HEK293 (cell line): ENCODE measurements at regions not wholly inside any gene's neighbourhood (a gene's known extent, or its start where the extent isn't known, plus 50 kb on each side); places are given as distances from the start of the nearest gene placed in this dataset.

ENCODE experiments used
- CTCF ChIA-PET: fragments of 350-600 bp; formaldehyde crosslinking; extraction: SDS; loops from one replicate; lab custom pipeline; 2021; ENCODE audit warnings: antibody characterized with exemption; lab: Yijun Ruan, JAX
- POLR2A ChIA-PET: fragments of 300-600 bp; formaldehyde crosslinking; extraction: SDS; loops from one replicate; lab custom pipeline; 2020; ENCODE audit warnings: antibody characterized with exemption, inconsistent platforms; lab: Yijun Ruan, JAX
- H3K27ac ChIP-seq: fragments of 200-500 bp; sonication (Bioruptor generic); 2 replicates; pipeline ENCODE4 v1.5.1; 2014; ENCODE audit warnings: low read depth, low read length, control low read depth, inconsistent platforms; ENCODE audit errors: extremely low read depth
- H3K36me3 ChIP-seq, 2 experiments: fragments of 200-500 bp in 1 of 2; sonication (Bioruptor generic) in 1 of 2; 1 replicate in 1 of 2; 2 replicates in 1 of 2; pipeline ENCODE4 v1.5.1; 2014 to 2017; ENCODE audit warnings: inconsistent platforms in 2 of 2, low read length in 2 of 2; ENCODE audit not compliant: control insufficient read depth in 2 of 2, insufficient read depth in 1 of 2
- H3K4me1 ChIP-seq: fragments of 200-500 bp; sonication (Bioruptor generic); 2 replicates; pipeline ENCODE4 v1.5.1; 2014; ENCODE audit warnings: mild to moderate bottlenecking, low read length, inconsistent platforms; ENCODE audit not compliant: control insufficient read depth, insufficient read depth
- H3K4me3 ChIP-seq: 2 replicates; pipeline ENCODE4 v1.5.1; 2011; ENCODE audit warnings: low read depth, mild to moderate bottlenecking, control low read depth, low read length, moderate library complexity
- H3K9me3 ChIP-seq: fragments of 200-500 bp; sonication (Bioruptor generic); 2 replicates; pipeline ENCODE4 v1.5.1; 2014; ENCODE audit warnings: low read depth, low read length, inconsistent platforms; ENCODE audit not compliant: control insufficient read depth, insufficient read depth
- KLF16 ChIP-seq: fragments of 450-650 bp; formaldehyde crosslinking; IDR thresholded peaks from 2 replicates; pipeline ENCODE4 v1.5.1; 2017; ENCODE audit warnings: missing biosample characterization, missing genetic modification characterization
- PRDM1 ChIP-seq: fragments of 450-650 bp; formaldehyde crosslinking; IDR thresholded peaks from 2 replicates; pipeline ENCODE4; 2016; ENCODE audit warnings: missing biosample characterization, missing genetic modification characterization
- PRDM10 ChIP-seq: fragments of 450-650 bp; formaldehyde crosslinking; IDR thresholded peaks from 2 replicates; pipeline ENCODE4 v1.5.1; 2016; ENCODE audit warnings: missing biosample characterization, missing genetic modification characterization
- PRDM4 ChIP-seq: fragments of 450-650 bp; formaldehyde crosslinking; IDR thresholded peaks from 2 replicates; pipeline ENCODE4 v1.5.1; 2017; ENCODE audit warnings: missing biosample characterization, missing genetic modification characterization
- TCF7L2 ChIP-seq: IDR thresholded peaks from 2 replicates; pipeline ENCODE4 v1.6.1; 2011; ENCODE audit warnings: low read depth, mild to moderate bottlenecking, inconsistent platforms, low read length, moderate library complexity, borderline replicate concordance
- YY2 ChIP-seq: fragments of 450-650 bp; formaldehyde crosslinking; IDR thresholded peaks from 2 replicates; pipeline ENCODE4 v1.5.1; 2016; ENCODE audit warnings: missing biosample characterization, missing genetic modification characterization
- ZBTB10 ChIP-seq: fragments of 450-650 bp; formaldehyde crosslinking; IDR thresholded peaks from 2 replicates; pipeline ENCODE4 v1.5.1; 2016; ENCODE audit warnings: missing biosample characterization, missing genetic modification characterization
- ZNF248 ChIP-seq: fragments of 450-650 bp; formaldehyde crosslinking; IDR thresholded peaks from 2 replicates; pipeline ENCODE4 v1.5.1; 2017; ENCODE audit warnings: missing biosample characterization, missing genetic modification characterization
- ZNF366 ChIP-seq: fragments of 450-650 bp; formaldehyde crosslinking; conservative IDR thresholded peaks from 2 replicates; pipeline ENCODE4 v1.5.1; 2016; ENCODE audit warnings: missing biosample characterization, missing genetic modification characterization
- ZNF529 ChIP-seq: fragments of 450-650 bp; formaldehyde crosslinking; IDR thresholded peaks from 2 replicates; pipeline ENCODE4 v1.5.1; 2017; ENCODE audit warnings: missing genetic modification characterization, missing biosample characterization; ENCODE audit not compliant: insufficient replicate concordance
- ZNF544 ChIP-seq: fragments of 450-650 bp; formaldehyde crosslinking; IDR thresholded peaks from 2 replicates; pipeline ENCODE4 v1.5.0; 2017; ENCODE audit warnings: missing biosample characterization, missing genetic modification characterization
- ZNF600 ChIP-seq: fragments of 450-650 bp; formaldehyde crosslinking; IDR thresholded peaks from 2 replicates; pipeline ENCODE4 v1.5.1; 2016; ENCODE audit warnings: missing biosample characterization, missing genetic modification characterization
- ZNF610 ChIP-seq: fragments of 450-650 bp; formaldehyde crosslinking; IDR thresholded peaks from 2 replicates; pipeline ENCODE4 v1.5.1; 2016; ENCODE audit warnings: missing biosample characterization, missing genetic modification characterization, borderline replicate concordance
- ZNF837 ChIP-seq: fragments of 450-650 bp; formaldehyde crosslinking; IDR thresholded peaks from 2 replicates; pipeline ENCODE4 v1.5.1; 2016; ENCODE audit warnings: missing biosample characterization, missing genetic modification characterization
- ZSCAN16 ChIP-seq: fragments of 450-650 bp; formaldehyde crosslinking; IDR thresholded peaks from 2 replicates; pipeline ENCODE4 v1.5.1; 2016; ENCODE audit warnings: missing biosample characterization, missing genetic modification characterization
- ZSCAN23 ChIP-seq: fragments of 450-650 bp; formaldehyde crosslinking; IDR thresholded peaks from 2 replicates; pipeline ENCODE4 v1.5.1; 2016; ENCODE audit warnings: missing biosample characterization, missing genetic modification characterization

- no peak overlapping the region for H3K4me3 ChIP-seq
- no peaks in the 10 kb centered on the region for H3K4me1 ChIP-seq
- no peaks in the 10 kb centered on the region for H3K36me3 ChIP-seq
- H3K27ac ChIP-seq: no peak overlapping the region
- ChIA-PET CTCF (no interaction called here), POLR2A (no interaction called here)
- no peak for TF ChIP-seq ZNF366
- TF ChIP-seq ZBTB10 (tag by site-specific recombination): no peak
- H3K9me3 ChIP-seq: no peaks in the 10 kb centered on the region
Observed at GRCh38 chr17:27082775-27083154, 211.1 kb upstream of the WSB1 start.

- TF ChIP-seq ZNF248 (tag by site-specific recombination) (no peak), PRDM10 (tag by site-specific recombination) (no peak), ZSCAN23 (tag by site-specific recombination) (no peak), ZNF837 (tag by site-specific recombination) (no peak), PRDM4 (no peak), ZNF610 (no peak), TCF7L2 (no peak), KLF16 (no peak)
- Histone ChIP-seq H3K4me3 (no peak overlapping the region), H3K27ac (no peak overlapping the region), H3K9me3 (no peaks in the 10 kb centered on the region), H3K4me1 (no peaks in the 10 kb centered on the region), H3K36me3 (no peaks in the 10 kb centered on the region)
- CTCF ChIA-PET: no interaction called here
- POLR2A ChIA-PET: no interaction called here
Observed at GRCh38 chr17:27083408-27084185, 210.3 kb upstream of the WSB1 start.

- TF ChIP-seq ZNF529 (tag by site-specific recombination): no peak
- TF ChIP-seq ZNF544 (tag by site-specific recombination): no peak
- TF ChIP-seq YY2 (tag by site-specific recombination): no peak
- TF ChIP-seq ZSCAN16 (tag by site-specific recombination): no peak
- TF ChIP-seq ZNF600 (tag by site-specific recombination): no peak
- no peak for TF ChIP-seq PRDM1 (tag by site-specific recombination)
- Histone ChIP-seq H3K36me3 (no peaks in the 10 kb centered on the region), H3K27ac (no peak overlapping the region), H3K4me3 (no peak overlapping the region), H3K9me3 (no peaks in the 10 kb centered on the region), H3K4me1 (no peaks in the 10 kb centered on the region)
- POLR2A ChIA-PET: no interaction called here
- CTCF ChIA-PET: no interaction called here
Observed at GRCh38 chr17:27085517-27085916, 208.4 kb upstream of the WSB1 start.
